Stomach (tissue), 4 donors: ENCODE measurements at regions not wholly inside any gene's neighbourhood (a gene's known extent, or its start where the extent isn't known, plus 50 kb on each side); places are given as distances from the start of the nearest gene placed in this dataset.

Source experiments
- CTCF ChIP-seq, 7 experiments: fragments of 450-650 bp in 4 of 7; fragments of 200-600 bp in 3 of 7; sonication (generic) in 3 of 7; IDR thresholded peaks; one replicate each; pipeline ENCODE4 v1.5.1; 2016 to 2019; ENCODE audit warnings: antibody characterized with exemption in 7 of 7, control low read depth in 2 of 7, mild to moderate bottlenecking in 1 of 7
- EP300 ChIP-seq: sonication (generic); formaldehyde crosslinking; IDR thresholded peaks from one replicate; pipeline ENCODE4 v1.6.1; 2017; ENCODE audit warnings: antibody characterized with exemption
- POLR2A ChIP-seq, 4 donors: fragments of 450-650 bp; IDR thresholded peaks; one replicate each; pipeline ENCODE4 v1.6.1; 2016; ENCODE audit warnings: antibody characterized with exemption in 4 of 4, control low read depth in 2 of 4, mild to moderate bottlenecking in 1 of 4, moderate library complexity in 1 of 4
- POLR2AphosphoS5 ChIP-seq, 3 donors: sonication (generic); formaldehyde crosslinking; IDR thresholded peaks; one replicate each; pipeline ENCODE4 v1.6.1; 2016; ENCODE audit warnings: antibody characterized with exemption in 3 of 3

GRCh38 chr9:79989079-79989478 is 417.3 kb downstream of the TLE4 start:
- TF ChIP-seq CTCF (IDR thresholded peaks at IDR 0.05) (no peak), POLR2AphosphoS5 (IDR thresholded peaks at IDR 0.05) (no peak), POLR2A (IDR thresholded peaks at IDR 0.05) (no peak), EP300 (no peak)
